GM18907 (cell line): ENCODE measurements at regions not wholly inside any gene's neighbourhood (a gene's known extent, or its start where the extent isn't known, plus 50 kb on each side); places are given as distances from the start of the nearest gene placed in this dataset.
"Not testable (repeated sequence)": the region's sequence is repeated elsewhere in the genome, so short reads cannot be mapped to it uniquely, and the experiment has no call there.

Experiments
- ATAC-seq: cut with Tn5 transposase; IDR thresholded peaks from one replicate; pipeline ENCODE4 v1.9.1; 2021; ENCODE audit warnings: mild to moderate bottlenecking, moderate library complexity; ENCODE audit not compliant: unreplicated experiment

GRCh38 chr11:114928260-114928870 is 250.0 kb downstream of the NXPE2 start:
- no peak for ATAC-seq

DNA sequence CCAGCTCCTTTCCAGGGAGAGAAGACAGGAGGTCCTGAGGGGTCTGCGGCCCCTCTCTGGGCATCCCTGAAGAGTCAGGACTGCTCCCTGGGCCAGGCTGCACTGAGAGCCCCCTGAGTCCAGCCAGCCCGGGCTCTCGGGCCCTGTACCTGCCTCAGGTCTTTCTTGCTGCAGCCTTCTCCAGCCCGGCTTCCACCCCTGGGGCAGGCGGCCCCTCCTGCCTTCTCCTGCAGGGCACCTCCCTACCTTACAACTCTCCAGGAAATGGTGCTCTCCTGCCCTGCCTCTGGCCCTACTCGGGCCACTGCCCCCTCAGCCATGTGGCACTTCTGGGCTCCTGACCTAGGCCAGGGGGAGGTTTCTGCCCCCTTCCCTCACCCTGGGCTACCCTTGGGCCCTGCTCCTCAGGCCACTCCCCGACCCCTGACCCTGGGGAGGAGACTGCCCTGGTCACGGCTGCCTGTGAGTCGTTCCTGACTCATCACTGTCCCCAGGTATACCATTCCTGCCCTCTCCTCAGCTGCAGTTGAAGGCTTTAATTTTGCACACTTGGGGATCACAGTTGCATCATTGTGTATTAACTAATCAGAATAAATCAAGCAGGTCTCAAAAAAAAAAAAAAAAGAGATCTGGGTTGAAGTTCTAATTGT is 251.1 kb downstream of the NXPE2 start:
- ATAC-seq: no peak

GRCh38 chr11:114938799-114939198 is 260.5 kb downstream of the NXPE2 start:
- ATAC-seq: no peak

DNA sequence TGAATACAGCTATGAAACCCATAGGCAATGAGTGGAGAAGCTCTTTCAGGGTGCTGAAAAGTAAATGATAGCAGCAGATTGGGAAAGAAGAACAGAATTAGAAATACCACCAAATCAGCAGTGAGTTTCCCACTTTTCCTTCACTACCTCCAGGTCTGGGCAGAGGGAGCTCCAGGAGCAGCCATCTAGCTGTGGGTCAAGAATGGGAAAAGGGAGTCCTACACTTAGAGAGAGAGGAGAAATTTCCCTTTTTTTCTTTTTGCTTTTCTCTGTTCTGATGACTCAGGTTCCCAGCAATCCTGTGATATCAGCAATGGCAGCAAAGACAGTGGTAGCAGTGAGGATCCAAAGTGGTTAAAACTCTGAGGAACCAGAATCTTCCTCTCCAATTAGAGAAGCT is 263.9 kb downstream of the NXPE2 start:
- ATAC-seq: no peak

DNA sequence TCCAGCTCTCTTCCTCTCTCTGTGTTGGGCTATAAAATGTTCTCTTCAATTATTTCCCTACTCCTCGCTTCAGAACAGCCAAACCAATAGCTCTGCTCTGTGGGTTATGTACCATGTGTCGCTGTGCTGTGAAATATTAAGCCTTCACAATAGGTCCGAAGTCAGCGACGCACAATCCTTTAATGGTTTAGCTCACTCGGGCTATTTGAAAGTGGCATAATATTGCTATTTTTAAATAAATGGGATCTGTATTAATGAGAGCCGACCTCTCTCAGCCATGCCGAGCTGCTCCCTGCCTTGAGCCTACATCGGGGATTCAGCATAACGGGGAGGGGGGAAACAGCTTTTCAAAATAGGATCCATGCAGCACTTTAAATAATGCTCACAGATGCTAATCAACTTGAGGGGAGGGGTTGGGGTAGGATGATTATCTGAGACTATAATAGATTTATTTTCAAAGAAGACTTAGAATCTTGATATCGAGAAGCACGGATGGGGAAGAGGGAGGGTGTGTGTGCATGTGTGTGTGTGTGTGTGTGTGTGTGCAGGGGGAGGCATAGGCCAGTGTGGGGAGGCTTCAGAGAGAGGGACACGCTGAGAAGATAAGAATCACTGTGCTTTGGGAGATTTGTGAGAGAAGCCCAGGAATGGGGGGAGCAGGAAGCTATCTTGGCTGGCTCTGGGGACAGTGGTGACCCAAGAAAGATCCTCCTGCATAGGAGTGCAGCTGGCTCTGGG is 271.5 kb downstream of the NXPE2 start:
- ATAC-seq: no peak

- ATAC-seq: no peak
Observed at GRCh38 chr11:114953039-114953438, 274.7 kb downstream of the NXPE2 start.

DNA sequence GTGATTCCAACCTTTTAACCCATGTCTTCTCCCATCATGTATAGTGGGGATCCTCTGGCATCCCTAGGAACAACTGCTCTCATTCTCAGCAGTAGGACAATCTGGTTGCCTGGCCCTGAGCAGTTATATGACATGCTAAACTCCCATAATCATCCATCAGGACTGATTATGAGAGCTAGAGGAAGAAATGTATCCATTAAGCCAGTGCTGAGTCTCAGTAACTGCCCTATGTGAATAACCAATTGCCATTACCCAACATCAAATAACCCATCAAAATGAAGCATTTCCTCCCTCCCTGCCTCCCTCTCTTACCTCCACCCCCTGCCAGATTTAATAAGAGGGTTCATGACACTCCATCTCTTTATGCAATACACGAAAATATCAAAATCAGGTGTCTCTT is 277.6 kb downstream of the NXPE2 start:
- ATAC-seq: no peak

DNA sequence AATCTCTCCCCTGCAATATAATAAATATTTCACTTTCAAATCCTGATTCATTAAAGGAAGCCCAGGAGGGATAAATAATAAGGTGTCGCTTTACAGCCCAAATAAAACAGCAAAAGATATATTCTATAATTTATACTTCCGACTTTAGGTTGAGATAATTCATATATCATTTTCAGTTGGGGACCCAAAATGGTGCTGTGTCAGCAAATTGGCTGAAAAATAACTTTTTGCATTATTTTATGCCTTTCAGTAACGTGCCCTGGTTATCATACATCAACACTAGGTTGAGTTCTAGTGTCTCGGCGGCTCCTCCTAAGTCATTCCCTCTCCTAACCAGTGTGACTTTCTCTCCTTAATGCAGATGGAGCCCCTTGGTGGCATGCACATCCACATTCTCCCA is 278.2 kb downstream of the NXPE2 start:
- ATAC-seq: no peak

DNA sequence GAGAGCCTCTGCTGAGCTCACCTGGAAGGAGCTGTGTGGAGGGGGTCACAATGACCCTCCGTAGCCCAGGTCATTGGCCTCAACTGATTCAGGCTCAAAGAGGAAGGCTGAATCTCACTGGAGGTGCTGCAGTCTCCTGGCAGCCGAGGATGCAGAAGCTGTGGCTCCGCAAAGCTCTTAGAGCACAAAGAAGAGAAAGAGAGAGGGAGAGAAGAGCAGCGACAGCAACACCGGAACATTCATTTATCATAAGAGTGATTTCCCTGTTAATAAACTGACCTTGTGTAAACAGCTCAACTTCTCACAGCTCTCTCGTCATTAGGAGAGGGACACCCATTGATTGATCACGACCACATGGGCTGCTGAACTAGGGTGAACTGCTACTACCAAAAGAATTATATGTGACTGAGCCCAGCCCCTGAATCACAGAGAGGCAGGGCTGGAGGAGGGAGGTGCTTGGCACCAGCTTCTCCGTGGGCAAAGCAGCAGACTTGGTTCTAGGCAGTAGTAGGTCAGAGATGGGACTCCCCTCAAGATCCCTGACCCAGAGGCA is 281.7 kb downstream of the NXPE2 start:
- ATAC-seq: no peak

DNA sequence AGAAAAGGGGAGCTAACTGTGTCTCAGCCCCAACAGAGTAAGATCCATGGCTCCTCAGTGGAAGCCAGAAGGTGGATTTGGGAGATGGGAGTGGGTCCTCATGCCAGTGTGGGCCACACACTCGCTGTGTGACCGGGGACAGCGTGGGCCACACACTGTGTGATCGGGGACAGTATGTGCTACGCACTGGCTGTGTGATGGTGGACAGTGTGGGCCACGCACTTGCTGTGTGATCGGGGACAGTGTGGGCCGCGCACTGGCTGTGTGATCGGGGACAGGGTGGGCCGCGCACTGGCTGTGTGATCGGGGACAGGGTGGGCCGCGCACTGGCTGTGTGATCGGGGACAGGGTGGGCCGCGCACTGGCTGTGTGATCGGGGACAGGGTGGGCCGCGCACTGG is 282.5 kb downstream of the NXPE2 start:
- not testable (repeated sequence) for ATAC-seq

DNA sequence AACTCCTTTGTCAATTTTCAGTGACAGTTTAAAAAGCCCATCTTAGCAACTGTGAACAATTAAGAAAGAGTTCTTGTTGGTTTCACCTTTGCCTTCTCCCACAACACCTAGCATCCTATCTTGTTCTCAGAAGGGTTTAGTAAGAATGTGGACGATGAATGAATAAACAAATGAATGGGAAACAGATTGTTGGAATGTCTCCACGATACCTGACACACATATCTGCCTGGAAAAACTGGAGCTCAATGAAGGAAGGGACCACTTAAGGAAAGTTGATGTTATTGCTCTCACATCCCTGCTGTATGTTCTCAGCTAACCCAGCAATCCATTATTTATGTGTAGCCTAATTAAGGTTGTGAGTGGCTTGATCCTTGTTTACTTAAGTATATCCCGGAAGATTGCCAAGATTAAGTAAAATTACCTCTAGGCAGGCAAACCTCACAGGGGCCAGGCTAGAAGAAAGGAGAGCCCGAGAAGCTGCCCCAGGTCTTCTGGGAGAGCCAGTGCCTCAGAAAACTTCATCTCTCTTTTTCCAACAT is 286.4 kb downstream of the NXPE2 start:
- ATAC-seq: no peak

- ATAC-seq: no peak
Observed at GRCh38 chr11:114970927-114971645, 292.8 kb downstream of the NXPE2 start.

DNA sequence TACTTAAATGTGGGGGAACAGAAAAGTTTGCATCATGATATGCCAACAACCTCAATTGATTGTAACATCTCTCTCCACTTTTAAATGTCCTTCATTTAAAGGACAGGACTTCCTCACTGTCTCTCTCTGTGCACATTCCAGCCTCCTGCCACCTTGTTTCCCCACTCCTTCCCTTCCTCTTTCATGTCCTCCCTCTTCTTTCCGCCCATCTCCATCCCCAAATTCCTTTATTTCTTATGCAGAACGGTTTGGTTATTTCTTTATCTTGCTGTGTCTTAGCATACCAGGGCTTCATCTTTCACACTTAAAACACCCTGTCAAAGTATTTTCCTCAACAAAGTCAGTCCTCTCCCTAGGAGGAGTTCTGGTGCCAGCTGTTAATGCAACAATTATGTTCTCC is 293.8 kb downstream of the NXPE2 start:
- ATAC-seq: no peak

DNA sequence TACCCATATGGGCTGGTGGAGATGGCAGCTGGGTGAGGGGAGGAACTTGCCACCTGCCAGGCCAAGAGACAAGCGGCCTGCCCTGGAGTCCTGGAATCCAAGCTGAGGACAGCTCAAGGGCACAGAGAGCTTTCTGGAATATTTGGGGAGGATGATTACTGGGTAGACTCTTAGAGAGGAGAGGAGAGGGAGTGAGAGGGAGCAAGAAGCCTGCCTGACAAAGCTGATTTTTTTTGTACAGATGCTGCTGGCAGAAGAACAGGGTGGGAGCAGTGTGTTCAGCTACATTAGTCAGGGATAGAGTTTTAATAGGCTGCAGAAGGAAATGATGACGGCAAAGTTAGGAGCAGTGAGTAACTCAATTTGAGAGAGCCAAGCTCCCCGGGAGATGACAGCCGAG is 299.3 kb downstream of the NXPE2 start:
- ATAC-seq: no peak

DNA sequence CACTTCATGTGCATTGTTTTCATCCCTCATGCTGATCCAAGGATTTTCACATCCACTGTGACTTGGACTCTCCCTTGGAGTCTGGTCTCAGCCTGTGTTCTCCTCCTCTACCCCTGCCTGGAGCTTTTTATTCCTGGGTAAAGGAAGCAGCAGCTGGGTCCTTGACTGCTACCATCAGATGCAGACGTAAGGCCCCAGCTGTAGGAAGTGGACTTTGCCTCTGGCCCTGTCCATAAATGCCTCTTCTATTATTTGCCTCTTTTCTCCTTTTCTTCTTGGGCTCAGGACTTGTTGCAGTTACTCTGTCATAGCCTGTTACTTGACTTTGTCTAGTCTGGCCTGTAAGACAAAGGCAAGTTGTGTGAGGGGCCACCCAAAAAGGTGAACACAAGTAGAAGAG is 303.8 kb downstream of the NXPE2 start:
- ATAC-seq: no peak

GRCh38 chr11:114984611-114985163 is 306.4 kb downstream of the NXPE2 start:
- ATAC-seq: no peak

GRCh38 chr11:114986365-114986764 is 308.0 kb downstream of the NXPE2 start:
- ATAC-seq: no peak

DNA sequence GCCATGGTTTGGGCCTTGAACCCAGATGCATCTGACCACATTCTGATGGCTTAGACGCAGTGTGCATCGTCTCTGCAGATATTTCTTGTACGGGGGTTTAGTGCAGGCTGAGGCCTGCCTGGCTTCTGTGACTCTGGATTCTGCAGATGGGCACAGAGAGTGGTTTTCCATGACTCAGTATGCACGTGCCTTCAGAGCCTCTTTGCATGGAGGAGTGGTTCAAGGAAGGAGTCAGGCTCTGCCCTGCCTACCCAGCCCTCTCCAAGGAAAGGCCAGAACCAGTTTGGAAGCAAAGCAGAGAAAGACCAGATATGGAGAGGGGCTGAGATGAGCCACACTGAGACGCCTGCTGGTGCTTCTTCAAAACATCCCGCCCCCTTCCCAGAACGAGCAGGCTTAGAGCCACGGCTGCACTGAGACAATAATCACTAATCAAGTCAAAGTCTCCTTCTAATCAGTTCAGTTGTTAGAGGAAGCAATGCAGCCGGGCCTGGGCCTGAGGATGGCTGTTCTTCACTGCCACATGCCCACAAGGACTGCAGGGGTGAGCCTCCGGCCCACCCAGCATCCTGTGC is 308.9 kb downstream of the NXPE2 start:
- ATAC-seq: no peak

- no peak for ATAC-seq
Observed at GRCh38 chr11:114988644-114989043, 310.3 kb downstream of the NXPE2 start.

DNA sequence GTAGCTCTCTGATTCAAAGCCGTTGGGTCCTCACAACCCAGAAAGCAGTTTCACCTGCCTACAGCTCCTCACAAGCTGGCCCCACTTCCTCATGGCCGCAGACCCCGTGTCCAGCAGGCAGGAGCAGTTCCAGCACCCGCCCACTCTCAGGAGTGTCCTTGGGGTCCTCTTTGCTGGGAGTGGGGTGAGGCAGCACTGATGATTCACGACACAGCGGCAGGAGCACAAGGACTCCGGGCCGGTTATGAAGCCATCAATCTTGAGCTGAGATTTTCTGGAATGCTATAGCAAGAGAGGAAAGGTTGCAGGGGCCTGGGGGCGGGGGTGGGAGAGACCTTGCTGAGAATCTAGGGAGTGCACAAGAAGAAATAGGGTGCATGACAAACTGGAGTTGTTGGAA is 311.2 kb downstream of the NXPE2 start:
- ATAC-seq: no peak
